ENCODE measurements at regions not wholly inside any gene's neighbourhood (a gene's known extent, or its start where the extent isn't known, plus 50 kb on each side); places are given as distances from the start of the nearest gene placed in this dataset.

GRCh38 chr9:38339087-38339486 is 53.4 kb upstream of the ALDH1B1 start:
- TF ChIP-seq, protein P1, sequence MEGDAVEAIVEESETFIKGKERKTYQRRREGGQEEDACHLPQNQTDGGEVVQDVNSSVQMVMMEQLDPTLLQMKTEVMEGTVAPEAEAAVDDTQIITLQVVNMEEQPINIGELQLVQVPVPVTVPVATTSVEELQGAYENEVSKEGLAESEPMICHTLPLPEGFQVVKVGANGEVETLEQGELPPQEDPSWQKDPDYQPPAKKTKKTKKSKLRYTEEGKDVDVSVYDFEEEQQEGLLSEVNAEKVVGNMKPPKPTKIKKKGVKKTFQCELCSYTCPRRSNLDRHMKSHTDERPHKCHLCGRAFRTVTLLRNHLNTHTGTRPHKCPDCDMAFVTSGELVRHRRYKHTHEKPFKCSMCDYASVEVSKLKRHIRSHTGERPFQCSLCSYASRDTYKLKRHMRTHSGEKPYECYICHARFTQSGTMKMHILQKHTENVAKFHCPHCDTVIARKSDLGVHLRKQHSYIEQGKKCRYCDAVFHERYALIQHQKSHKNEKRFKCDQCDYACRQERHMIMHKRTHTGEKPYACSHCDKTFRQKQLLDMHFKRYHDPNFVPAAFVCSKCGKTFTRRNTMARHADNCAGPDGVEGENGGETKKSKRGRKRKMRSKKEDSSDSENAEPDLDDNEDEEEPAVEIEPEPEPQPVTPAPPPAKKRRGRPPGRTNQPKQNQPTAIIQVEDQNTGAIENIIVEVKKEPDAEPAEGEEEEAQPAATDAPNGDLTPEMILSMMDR (conservative IDR thresholded peaks at IDR 0.05), result no peak
- no peak for TF ChIP-seq EZH2 (IDR thresholded peaks at IDR 0.05; ENCODE audit: low read depth)
- Histone ChIP-seq H3K27ac (no peak overlapping the region), H3F3A (ENCODE audit: insufficient read depth, low read depth) (no peaks in the 10 kb centered on the region), H2AFZ (no peak overlapping the region), H3K27me3 (ENCODE audit: insufficient read depth, low read depth) (no peaks in the 10 kb centered on the region), H3K4me3 (no peak overlapping the region), H3K36me3 (ENCODE audit: low read depth) (no peaks in the 10 kb centered on the region), H3K9me3 (ENCODE audit: insufficient read depth, low read depth) (no peaks in the 10 kb centered on the region), H3K79me2 (ENCODE audit: low read depth) (no peaks in the 10 kb centered on the region), H3K9me2 (ENCODE audit: insufficient read depth) (no peaks in the 10 kb centered on the region), H3K4me1 (replicated peaks; ENCODE audit: insufficient read depth) (no peaks in the 10 kb centered on the region), H3K4me2 (no peak overlapping the region), H4K20me1 (ENCODE audit: insufficient read depth) (no peaks in the 10 kb centered on the region)
- BruUV-seq (replicated peaks), result no TSS peak
- no peak for DNase-seq
- ChIA-PET POLR2A (ENCODE audit: unreplicated experiment) (interaction anchor here (0.7 kb wide), 1 partner anchor 41 kb away, joined by 4 read pairs; no protein-coding TSS in a partner anchor), CTCF (no interaction called here)
- intact Hi-C loops (cut with micrococcal nuclease; ENCODE audit: unreplicated experiment), result no loop called here

GRCh38 chr9:38338342-38339018 is 54.0 kb upstream of the ALDH1B1 start:
- CTCF ChIA-PET, result no interaction called here

DNA sequence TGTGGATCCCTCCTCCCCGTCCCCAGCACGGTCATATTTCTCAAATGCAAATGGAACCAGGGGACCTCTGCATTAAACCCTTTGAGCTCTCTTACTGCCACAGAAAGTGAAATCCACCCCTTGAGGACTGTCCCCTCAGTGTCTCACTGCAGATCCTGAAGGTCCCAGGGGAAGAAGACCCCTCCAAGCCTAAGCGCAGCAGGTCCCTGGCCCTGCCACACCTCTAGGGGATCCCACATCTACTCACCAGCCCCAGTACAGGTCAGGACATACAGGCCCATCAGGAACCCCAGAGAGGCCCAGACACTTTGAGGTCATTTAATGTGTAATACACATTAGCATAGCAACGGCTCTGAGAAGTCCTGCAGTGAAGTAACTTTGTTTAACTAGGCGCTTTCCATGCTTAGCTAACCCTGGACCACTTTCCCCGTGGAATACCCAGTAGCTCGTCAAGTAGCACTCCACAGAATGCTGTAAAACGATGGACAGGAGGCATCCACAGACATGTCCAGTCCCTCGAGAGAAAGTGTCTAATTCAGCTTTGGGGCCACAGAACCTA is 54.7 kb upstream of the ALDH1B1 start:
- ChIA-PET POLR2A (ENCODE audit: unreplicated experiment) (no interaction called here), CTCF (no interaction called here)
- BruUV-seq (replicated peaks), result no TSS peak
- no peaks in the 10 kb centered on the region for H3F3A ChIP-seq (ENCODE audit: insufficient read depth, low read depth)
- H3K4me3 ChIP-seq, result no peak overlapping the region
- no peaks in the 10 kb centered on the region for H3K9me2 ChIP-seq (ENCODE audit: insufficient read depth)
- no peaks in the 10 kb centered on the region for H4K20me1 ChIP-seq (ENCODE audit: insufficient read depth)
- DNase-seq, result no peak
- TF ChIP-seq, protein P1 (conservative IDR thresholded peaks at IDR 0.05), result no peak
- no peak for TF ChIP-seq EZH2 (IDR thresholded peaks at IDR 0.05; ENCODE audit: low read depth)
- H3K4me1 ChIP-seq (replicated peaks; ENCODE audit: insufficient read depth), result no peaks in the 10 kb centered on the region
- H3K27me3 ChIP-seq (ENCODE audit: insufficient read depth, low read depth), result no peaks in the 10 kb centered on the region
- H3K4me2 ChIP-seq, result no peak overlapping the region
- H3K9me3 ChIP-seq (ENCODE audit: insufficient read depth, low read depth), result no peaks in the 10 kb centered on the region
- H2AFZ ChIP-seq, result no peak overlapping the region
- intact Hi-C loops (cut with micrococcal nuclease; ENCODE audit: unreplicated experiment), result no loop called here
- no peaks in the 10 kb centered on the region for H3K79me2 ChIP-seq (ENCODE audit: low read depth)
- H3K27ac ChIP-seq, result no peak overlapping the region
- no peaks in the 10 kb centered on the region for H3K36me3 ChIP-seq (ENCODE audit: low read depth)

More at GRCh38 chr9:38338342-38339018, 54.0 kb upstream of the ALDH1B1 start:
- POLR2A ChIA-PET (ENCODE audit: unreplicated experiment), result no interaction called here
- no peak for TF ChIP-seq EZH2 (IDR thresholded peaks at IDR 0.05; ENCODE audit: low read depth)
- TF ChIP-seq, protein P1 (conservative IDR thresholded peaks at IDR 0.05), result no peak
- no peak overlapping the region for H3K4me2 ChIP-seq
- H3F3A ChIP-seq (ENCODE audit: insufficient read depth, low read depth), result no peaks in the 10 kb centered on the region
- H3K4me1 ChIP-seq (replicated peaks; ENCODE audit: insufficient read depth), result no peaks in the 10 kb centered on the region
- H3K27me3 ChIP-seq (ENCODE audit: insufficient read depth, low read depth), result no peaks in the 10 kb centered on the region
- intact Hi-C loops (cut with micrococcal nuclease; ENCODE audit: unreplicated experiment), result no loop called here
- no peaks in the 10 kb centered on the region for H4K20me1 ChIP-seq (ENCODE audit: insufficient read depth)
- no peak overlapping the region for H2AFZ ChIP-seq
- H3K79me2 ChIP-seq (ENCODE audit: low read depth), result no peaks in the 10 kb centered on the region
- no peaks in the 10 kb centered on the region for H3K9me3 ChIP-seq (ENCODE audit: insufficient read depth, low read depth)
- H3K36me3 ChIP-seq (ENCODE audit: low read depth), result no peaks in the 10 kb centered on the region
- H3K4me3 ChIP-seq, result no peak overlapping the region
- no peaks in the 10 kb centered on the region for H3K9me2 ChIP-seq (ENCODE audit: insufficient read depth)
- BruUV-seq (replicated peaks), result no TSS peak
- DNase-seq, result no peak
- no peak overlapping the region for H3K27ac ChIP-seq
